Naive thymus-derived CD8-positive, alpha-beta T cell (primary cell): ENCODE measurements at regions not wholly inside any gene's neighbourhood (a gene's known extent, or its start where the extent isn't known, plus 50 kb on each side); places are given as distances from the start of the nearest gene placed in this dataset.
"Not testable (repeated sequence)": the region's sequence is repeated elsewhere in the genome, so short reads cannot be mapped to it uniquely, and the experiment has no call there.

ENCODE experiments used
- ATAC-seq, 2 donors: fragments of 150-1000 bp; cut with Tn5 transposase in 1 of 2; sonication (Bioruptor Pico), chemical (Tn5 transposase) in 1 of 2; 1 replicate in 1 of 2; 2 replicates in 1 of 2; pipeline ENCODE4 v1.10.0; 2021; ENCODE audit warnings: mild to moderate bottlenecking in 2 of 2, moderate library complexity in 2 of 2
- POLR2A ChIA-PET: fragments of 350-600 bp; sonication (Branson Sonifier 250); formaldehyde crosslinking; loops from one replicate; lab custom pipeline; 2021; ENCODE audit warnings: antibody characterized with exemption; lab: Charles Lee
- DNase-seq, 10 donors: peaks; one replicate each; pipeline versions ENCODE4 v3.0.0 to v3.0.0-alpha.2; 2020 to 2022
- H3K27ac Mint-ChIP-seq, 10 donors: one replicate each; pipeline ENCODE4 v1.8.0; 2020 to 2022; ENCODE audit warnings: mild to moderate bottlenecking in 10 of 10, mixed read lengths in 10 of 10, moderate library complexity in 4 of 10, inconsistent platforms in 1 of 10
- H3K27me3 Mint-ChIP-seq, 5 donors: one replicate each; pipeline ENCODE4 v1.8.0; 2021 to 2022; ENCODE audit warnings: mixed read lengths in 5 of 5
- H3K36me3 Mint-ChIP-seq, 3 donors: one replicate each; pipeline ENCODE4 v1.8.0; 2020 to 2022; ENCODE audit warnings: mixed read lengths in 3 of 3, mild to moderate bottlenecking in 2 of 3, inconsistent platforms in 1 of 3
- H3K4me1 Mint-ChIP-seq, 4 donors: one replicate each; pipeline ENCODE4 v1.8.0; 2021 to 2022; ENCODE audit warnings: mixed read lengths in 4 of 4
- H3K4me3 Mint-ChIP-seq, 10 donors: one replicate each; pipeline ENCODE4 v1.8.0; 2020 to 2022; ENCODE audit warnings: mild to moderate bottlenecking in 10 of 10, mixed read lengths in 10 of 10, moderate library complexity in 6 of 10, inconsistent platforms in 1 of 10
- H3K9me3 Mint-ChIP-seq, 9 donors: one replicate each; pipeline ENCODE4 v1.8.0; 2020 to 2022; ENCODE audit warnings: mixed read lengths in 9 of 9, mild to moderate bottlenecking in 3 of 9, inconsistent platforms in 1 of 9, moderate library complexity in 1 of 9

- H3K4me1 Mint-ChIP-seq: peaks cover 0 to 1% (median 0%) of the 10 kb centered on the region in 4 donors
- no peaks in the 10 kb centered on the region for H3K36me3 Mint-ChIP-seq
- POLR2A ChIA-PET: no interaction called here
- H3K27me3 Mint-ChIP-seq: no peaks in the 10 kb centered on the region
- H3K27ac Mint-ChIP-seq: no peak overlapping the region
- DNase-seq: no peak
- peaks cover 0 to 7% (median under 1%) of the 10 kb centered on the region in 9 donors for H3K9me3 Mint-ChIP-seq
- no peak overlapping the region for H3K4me3 Mint-ChIP-seq
- no peak for ATAC-seq
Measured at GRCh38 chr5:128842241-128842640, 123.0 kb upstream of the SLC27A6 start.

GRCh38 chr5:128844354-128844923 is 120.8 kb upstream of the SLC27A6 start:
- ATAC-seq (no peak), DNase-seq (no peak)
- POLR2A ChIA-PET: no interaction called here
- H3K4me1 Mint-ChIP-seq: peaks cover 0 to 1% (median 0%) of the 10 kb centered on the region in 4 donors
- H3K4me3 Mint-ChIP-seq: no peak overlapping the region
- peaks cover 5 to 29% (median 15%) of the 10 kb centered on the region in 9 donors for H3K9me3 Mint-ChIP-seq
- peaks cover 0 to 15% (median 0%) of the 10 kb centered on the region in 3 donors for H3K36me3 Mint-ChIP-seq
- no peaks in the 10 kb centered on the region for H3K27me3 Mint-ChIP-seq
- no peak overlapping the region for H3K27ac Mint-ChIP-seq

GRCh38 chr5:128850049-128850448 is 115.2 kb upstream of the SLC27A6 start:
- no peak overlapping the region for H3K27ac Mint-ChIP-seq
- ATAC-seq (no peak), DNase-seq (no peak)
- no peaks in the 10 kb centered on the region for H3K4me1 Mint-ChIP-seq
- POLR2A ChIA-PET: no interaction called here
- H3K36me3 Mint-ChIP-seq: peaks cover 0 to 24% (median 0%) of the 10 kb centered on the region in 3 donors
- no peaks in the 10 kb centered on the region for H3K27me3 Mint-ChIP-seq
- H3K4me3 Mint-ChIP-seq: no peak overlapping the region
- peaks cover 17 to 58% (median 36%) of the 10 kb centered on the region in 9 donors for H3K9me3 Mint-ChIP-seq

- ATAC-seq (no peak), DNase-seq (no peak)
- Mint-ChIP-seq H3K36me3 (peaks cover 0 to 5% (median 0%) of the 10 kb centered on the region in 3 donors), H3K27ac (no peak overlapping the region), H3K4me1 (peaks cover 0 to 1% (median 0%) of the 10 kb centered on the region in 4 donors), H3K9me3 (peaks cover 8 to 37% (median 27%) of the 10 kb centered on the region in 9 donors), H3K4me3 (no peak overlapping the region), H3K27me3 (no peaks in the 10 kb centered on the region)
- POLR2A ChIA-PET: no interaction called here
Measured at GRCh38 chr5:128854931-128855330, 110.4 kb upstream of the SLC27A6 start.

- DNase-seq: no peak
- H3K4me3 Mint-ChIP-seq: no peak overlapping the region
- no peaks in the 10 kb centered on the region for H3K36me3 Mint-ChIP-seq
- peaks cover 5 to 37% (median 14%) of the 10 kb centered on the region in 9 donors for H3K9me3 Mint-ChIP-seq
- H3K27me3 Mint-ChIP-seq: no peaks in the 10 kb centered on the region
- no peak for ATAC-seq
- no peak overlapping the region for H3K27ac Mint-ChIP-seq
- POLR2A ChIA-PET: no interaction called here
- H3K4me1 Mint-ChIP-seq: peaks cover 0 to 1% (median 0%) of the 10 kb centered on the region in 4 donors
Measured at GRCh38 chr5:128857076-128857677, 108.1 kb upstream of the SLC27A6 start.

GRCh38 chr5:128858995-128859394 is 106.3 kb upstream of the SLC27A6 start:
- no peak for DNase-seq
- no peak overlapping the region for H3K4me3 Mint-ChIP-seq
- POLR2A ChIA-PET: no interaction called here
- no peaks in the 10 kb centered on the region for H3K36me3 Mint-ChIP-seq
- no peak for ATAC-seq
- peaks cover 5 to 37% (median 14%) of the 10 kb centered on the region in 9 donors for H3K9me3 Mint-ChIP-seq
- peaks cover 0 to 1% (median 0%) of the 10 kb centered on the region in 4 donors for H3K4me1 Mint-ChIP-seq
- no peak overlapping the region for H3K27ac Mint-ChIP-seq
- H3K27me3 Mint-ChIP-seq: no peaks in the 10 kb centered on the region

- H3K4me3 Mint-ChIP-seq, H3K27me3 Mint-ChIP-seq, H3K4me1 Mint-ChIP-seq, DNase-seq, H3K27ac Mint-ChIP-seq, ATAC-seq, H3K36me3 Mint-ChIP-seq, POLR2A ChIA-PET: not testable (repeated sequence)
- peaks cover 0 to 37% (median 14%) of the 10 kb centered on the region in 9 donors for H3K9me3 Mint-ChIP-seq
Measured at GRCh38 chr5:128861155-128861554, 104.1 kb upstream of the SLC27A6 start.

GRCh38 chr5:128869970-128870369 is 95.3 kb upstream of the SLC27A6 start:
- H3K4me1 Mint-ChIP-seq: peaks cover 0 to 2% (median 0%) of the 10 kb centered on the region in 4 donors
- POLR2A ChIA-PET: no interaction called here

GRCh38 chr5:128870373-128870772 is 94.9 kb upstream of the SLC27A6 start:
- H3K27me3 Mint-ChIP-seq: peaks cover 0 to 18% (median 0%) of the 10 kb centered on the region in 5 donors
- DNase-seq (no peak), ATAC-seq (no peak)
- peaks cover 0 to 14% (median 2%) of the 10 kb centered on the region in 9 donors for H3K9me3 Mint-ChIP-seq
- POLR2A ChIA-PET: no interaction called here
- no peak overlapping the region for H3K27ac Mint-ChIP-seq
- no peaks in the 10 kb centered on the region for H3K36me3 Mint-ChIP-seq
- no peak overlapping the region for H3K4me3 Mint-ChIP-seq
- peaks cover 0 to 2% (median 0%) of the 10 kb centered on the region in 4 donors for H3K4me1 Mint-ChIP-seq

More at GRCh38 chr5:128869970-128870369, 95.3 kb upstream of the SLC27A6 start:
- H3K27ac Mint-ChIP-seq: no peak overlapping the region
- no peak for DNase-seq
- no peak overlapping the region for H3K4me3 Mint-ChIP-seq
- H3K27me3 Mint-ChIP-seq: peaks cover 0 to 16% (median 0%) of the 10 kb centered on the region in 5 donors
- ATAC-seq: no peak
- no peaks in the 10 kb centered on the region for H3K36me3 Mint-ChIP-seq
- peaks cover 0 to 14% (median 2%) of the 10 kb centered on the region in 9 donors for H3K9me3 Mint-ChIP-seq

- DNase-seq (no peak), ATAC-seq (no peak)
- H3K27ac Mint-ChIP-seq: no peak overlapping the region
- peaks cover 0 to 2% (median 0%) of the 10 kb centered on the region in 4 donors for H3K4me1 Mint-ChIP-seq
- H3K9me3 Mint-ChIP-seq: peaks cover 0 to 14% (median 2%) of the 10 kb centered on the region in 9 donors
- H3K27me3 Mint-ChIP-seq: peaks cover 0 to 19% (median 0%) of the 10 kb centered on the region in 5 donors
- POLR2A ChIA-PET: no interaction called here
- H3K4me3 Mint-ChIP-seq: no peak overlapping the region
- no peaks in the 10 kb centered on the region for H3K36me3 Mint-ChIP-seq
Measured at GRCh38 chr5:128870923-128871322, 94.4 kb upstream of the SLC27A6 start.

- peaks cover 0 to 2% (median 0%) of the 10 kb centered on the region in 9 donors for H3K9me3 Mint-ChIP-seq
- no peak overlapping the region for H3K27ac Mint-ChIP-seq
- DNase-seq: no peak
- no peak overlapping the region for H3K4me3 Mint-ChIP-seq
- no peak for ATAC-seq
- POLR2A ChIA-PET: no interaction called here
- no peaks in the 10 kb centered on the region for H3K36me3 Mint-ChIP-seq
- peaks cover 0 to 6% (median 0%) of the 10 kb centered on the region in 5 donors for H3K27me3 Mint-ChIP-seq
- no peaks in the 10 kb centered on the region for H3K4me1 Mint-ChIP-seq
Measured at GRCh38 chr5:128876569-128877382, 88.5 kb upstream of the SLC27A6 start.

- Mint-ChIP-seq H3K27ac (no peak overlapping the region), H3K4me1 (no peaks in the 10 kb centered on the region), H3K4me3 (no peak overlapping the region), H3K36me3 (no peaks in the 10 kb centered on the region), H3K27me3 (peaks cover 0 to 3% (median 0%) of the 10 kb centered on the region in 5 donors), H3K9me3 (peaks cover 0 to 2% (median 0%) of the 10 kb centered on the region in 9 donors)
- DNase-seq (no peak), ATAC-seq (no peak)
- POLR2A ChIA-PET: no interaction called here
Measured at GRCh38 chr5:128877476-128877875, 87.8 kb upstream of the SLC27A6 start.
